ENCODE measurements at regions not wholly inside any gene's neighbourhood (a gene's known extent, or its start where the extent isn't known, plus 50 kb on each side); places are given as distances from the start of the nearest gene placed in this dataset.

DNA sequence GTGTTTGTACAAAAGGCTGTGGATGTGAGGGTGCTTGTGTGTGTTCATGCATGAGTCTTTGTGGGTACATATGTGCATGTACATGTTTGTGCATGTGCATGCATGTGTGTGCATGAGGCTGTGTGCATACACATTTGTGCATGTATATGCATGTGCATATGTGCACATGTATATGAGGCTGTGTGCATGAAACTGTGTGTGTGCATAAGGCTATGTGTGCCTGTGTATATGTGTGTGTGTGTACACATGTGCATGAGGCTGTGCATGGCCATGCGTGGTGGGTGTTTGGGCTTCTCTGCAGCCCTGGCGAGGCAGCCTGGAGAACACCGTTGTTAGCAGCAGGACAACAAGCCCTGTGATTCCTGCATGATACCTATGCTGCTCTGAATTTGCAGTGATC is 207.7 kb upstream of the ADCY1 start:
- DNase-seq (ENCODE audit: low read depth in 2 of 2) = no peak
- no peaks in the 10 kb centered on the region for H3K4me1 ChIP-seq (ENCODE audit: control insufficient read depth, extremely low read depth, insufficient read depth, low read length)
- no peaks in the 10 kb centered on the region for H3K9me3 ChIP-seq (ENCODE audit: control insufficient read depth, insufficient read depth, low read depth, low read length)
- no peak overlapping the region for H3K27ac ChIP-seq (ENCODE audit: insufficient read depth, low read length)
- H4K20me1 ChIP-seq (ENCODE audit: control insufficient read depth, extremely low read depth, insufficient read depth, low read length) = no peaks in the 10 kb centered on the region
- no peak overlapping the region for H3K4me2 ChIP-seq (ENCODE audit: extremely low read depth, insufficient read depth, low read length)
- H3K9ac ChIP-seq (ENCODE audit: insufficient read depth, low read length) = no peak overlapping the region
- H3K27me3 ChIP-seq (ENCODE audit: control insufficient read depth, insufficient read depth, low read length) = peaks cover 4% of the 10 kb centered on the region
- no peaks in the 10 kb centered on the region for H3K79me2 ChIP-seq (ENCODE audit: control insufficient read depth, insufficient read depth, low read length)
- no peak overlapping the region for H3K4me3 ChIP-seq (replicated peaks in 1 of 4; ENCODE audit: control extremely low read depth in 1 of 4, insufficient read depth in 1 of 4, low read depth in 3 of 4, low read length in 4 of 4)
- no peak overlapping the region for H2AFZ ChIP-seq (ENCODE audit: low read length)
- TF ChIP-seq EZH2 (IDR thresholded peaks at IDR 0.05; ENCODE audit: low read length, missing control alignments) = no peak
- TF ChIP-seq, protein P1, sequence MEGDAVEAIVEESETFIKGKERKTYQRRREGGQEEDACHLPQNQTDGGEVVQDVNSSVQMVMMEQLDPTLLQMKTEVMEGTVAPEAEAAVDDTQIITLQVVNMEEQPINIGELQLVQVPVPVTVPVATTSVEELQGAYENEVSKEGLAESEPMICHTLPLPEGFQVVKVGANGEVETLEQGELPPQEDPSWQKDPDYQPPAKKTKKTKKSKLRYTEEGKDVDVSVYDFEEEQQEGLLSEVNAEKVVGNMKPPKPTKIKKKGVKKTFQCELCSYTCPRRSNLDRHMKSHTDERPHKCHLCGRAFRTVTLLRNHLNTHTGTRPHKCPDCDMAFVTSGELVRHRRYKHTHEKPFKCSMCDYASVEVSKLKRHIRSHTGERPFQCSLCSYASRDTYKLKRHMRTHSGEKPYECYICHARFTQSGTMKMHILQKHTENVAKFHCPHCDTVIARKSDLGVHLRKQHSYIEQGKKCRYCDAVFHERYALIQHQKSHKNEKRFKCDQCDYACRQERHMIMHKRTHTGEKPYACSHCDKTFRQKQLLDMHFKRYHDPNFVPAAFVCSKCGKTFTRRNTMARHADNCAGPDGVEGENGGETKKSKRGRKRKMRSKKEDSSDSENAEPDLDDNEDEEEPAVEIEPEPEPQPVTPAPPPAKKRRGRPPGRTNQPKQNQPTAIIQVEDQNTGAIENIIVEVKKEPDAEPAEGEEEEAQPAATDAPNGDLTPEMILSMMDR (conservative IDR thresholded peaks at IDR 0.05 in 1 of 2, IDR thresholded peaks at IDR 0.05 in 1 of 2; ENCODE audit: low read depth in 1 of 2, low read length in 2 of 2) = no peak
- no peaks in the 10 kb centered on the region for H3K36me3 ChIP-seq (ENCODE audit: control insufficient read depth, insufficient read depth, low read length)

DNA sequence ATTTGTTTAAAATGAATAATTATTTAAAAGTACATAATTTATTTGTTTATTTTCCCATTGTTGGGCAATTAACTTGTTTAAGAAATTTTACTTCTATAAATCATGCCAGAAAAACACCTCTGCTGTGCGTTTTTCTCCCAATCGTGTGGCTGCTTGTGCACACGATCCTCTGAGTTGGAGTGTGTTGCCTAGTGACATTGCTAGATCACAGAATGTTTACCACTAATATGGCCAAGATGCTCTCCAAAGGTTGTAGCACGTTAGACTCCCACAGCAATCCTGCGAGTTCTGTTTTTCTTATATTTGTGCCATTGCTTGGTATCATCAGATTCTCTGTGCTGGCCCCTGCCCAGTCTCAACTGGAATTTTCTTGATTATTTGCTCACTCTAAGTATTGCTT is 207.1 kb upstream of the ADCY1 start:
- Histone ChIP-seq H3K27ac (ENCODE audit: insufficient read depth, low read length) (no peak overlapping the region), H3K9ac (ENCODE audit: insufficient read depth, low read length) (no peak overlapping the region), H2AFZ (ENCODE audit: low read length) (no peak overlapping the region), H3K79me2 (ENCODE audit: control insufficient read depth, insufficient read depth, low read length) (no peaks in the 10 kb centered on the region), H3K4me2 (ENCODE audit: extremely low read depth, insufficient read depth, low read length) (no peak overlapping the region), H3K4me3 (replicated peaks in 1 of 4; ENCODE audit: control extremely low read depth in 1 of 4, insufficient read depth in 1 of 4, low read depth in 3 of 4, low read length in 4 of 4) (no peak overlapping the region), H3K9me3 (ENCODE audit: control insufficient read depth, insufficient read depth, low read depth, low read length) (no peaks in the 10 kb centered on the region), H4K20me1 (ENCODE audit: control insufficient read depth, extremely low read depth, insufficient read depth, low read length) (no peaks in the 10 kb centered on the region), H3K36me3 (ENCODE audit: control insufficient read depth, insufficient read depth, low read length) (no peaks in the 10 kb centered on the region), H3K27me3 (ENCODE audit: control insufficient read depth, insufficient read depth, low read length) (peaks cover 4% of the 10 kb centered on the region), H3K4me1 (ENCODE audit: control insufficient read depth, extremely low read depth, insufficient read depth, low read length) (no peaks in the 10 kb centered on the region)
- TF ChIP-seq, protein P1 (conservative IDR thresholded peaks at IDR 0.05 in 1 of 2, IDR thresholded peaks at IDR 0.05 in 1 of 2; ENCODE audit: low read depth in 1 of 2, low read length in 2 of 2) = no peak
- no peak for TF ChIP-seq EZH2 (IDR thresholded peaks at IDR 0.05; ENCODE audit: low read length, missing control alignments)
- DNase-seq (ENCODE audit: low read depth in 2 of 2) = no peak

DNA sequence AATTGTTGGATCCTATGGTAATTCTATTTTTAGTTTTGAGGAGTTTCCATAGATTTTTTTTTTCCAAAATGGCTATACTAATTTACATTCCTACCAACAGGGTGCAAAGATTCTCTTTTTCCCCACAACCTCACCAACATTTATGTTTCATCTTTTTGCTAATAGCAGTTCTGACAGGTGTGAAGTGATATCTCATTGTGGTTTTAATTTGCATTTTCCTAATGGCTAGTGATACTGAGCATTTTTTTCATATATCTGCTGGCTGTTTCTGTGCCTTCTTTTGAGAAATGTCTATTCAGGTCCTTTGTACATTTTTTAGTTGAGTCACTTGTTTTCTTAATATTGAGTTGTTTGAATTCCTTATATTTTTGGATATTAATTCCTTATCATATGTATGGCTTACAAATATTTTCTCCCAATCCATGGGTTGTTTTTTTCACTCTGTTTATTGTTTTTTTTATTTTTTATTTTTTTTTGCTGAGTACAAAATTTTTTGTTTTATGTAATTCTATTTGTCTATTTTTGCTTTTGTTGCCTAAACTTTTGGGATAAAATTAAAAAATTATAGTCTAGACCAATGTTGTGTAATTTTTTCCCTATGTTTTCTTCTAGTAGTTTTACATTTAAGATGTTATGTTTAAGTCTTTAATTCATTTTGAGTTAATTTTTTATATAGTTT is 205.9 kb upstream of the ADCY1 start:
- no peak overlapping the region for H3K4me3 ChIP-seq (replicated peaks in 1 of 4; ENCODE audit: control extremely low read depth in 1 of 4, insufficient read depth in 1 of 4, low read depth in 3 of 4, low read length in 4 of 4)
- no peaks in the 10 kb centered on the region for H4K20me1 ChIP-seq (ENCODE audit: control insufficient read depth, extremely low read depth, insufficient read depth, low read length)
- TF ChIP-seq, protein P1 (conservative IDR thresholded peaks at IDR 0.05 in 1 of 2, IDR thresholded peaks at IDR 0.05 in 1 of 2; ENCODE audit: low read depth in 1 of 2, low read length in 2 of 2) = no peak
- no peak for TF ChIP-seq EZH2 (IDR thresholded peaks at IDR 0.05; ENCODE audit: low read length, missing control alignments)
- no peaks in the 10 kb centered on the region for H3K79me2 ChIP-seq (ENCODE audit: control insufficient read depth, insufficient read depth, low read length)
- no peaks in the 10 kb centered on the region for H3K36me3 ChIP-seq (ENCODE audit: control insufficient read depth, insufficient read depth, low read length)
- no peak for DNase-seq (ENCODE audit: low read depth in 2 of 2)
- H3K27ac ChIP-seq (ENCODE audit: insufficient read depth, low read length) = no peak overlapping the region
- no peak overlapping the region for H3K9ac ChIP-seq (ENCODE audit: insufficient read depth, low read length)
- H3K9me3 ChIP-seq (ENCODE audit: control insufficient read depth, insufficient read depth, low read depth, low read length) = no peaks in the 10 kb centered on the region
- no peak overlapping the region for H2AFZ ChIP-seq (ENCODE audit: low read length)
- peaks cover 4% of the 10 kb centered on the region for H3K27me3 ChIP-seq (ENCODE audit: control insufficient read depth, insufficient read depth, low read length)
- H3K4me2 ChIP-seq (ENCODE audit: extremely low read depth, insufficient read depth, low read length) = no peak overlapping the region
- H3K4me1 ChIP-seq (ENCODE audit: control insufficient read depth, extremely low read depth, insufficient read depth, low read length) = no peaks in the 10 kb centered on the region

Measured in fibroblast of lung (primary cell).